ENCODE measurements at regions not wholly inside any gene's neighbourhood (a gene's known extent, or its start where the extent isn't known, plus 50 kb on each side); places are given as distances from the start of the nearest gene placed in this dataset.

- no peaks in the 10 kb centered on the region for H3K9me3 ChIP-seq
- FAIRE-seq (no peak), DNase-seq (no peak), ATAC-seq (peak in 2 of 4 donors; percentile 53 to 60)
- no peak overlapping the region for H3K4me3 ChIP-seq
- no peak for TF ChIP-seq CTCF (IDR thresholded peaks at IDR 0.05)
- H3K36me3 ChIP-seq = no peaks in the 10 kb centered on the region
- intact Hi-C loops (cut with DNase I) = no loop called here
- no peak overlapping the region for H3K27ac ChIP-seq
- no peaks in the 10 kb centered on the region for H3K4me1 ChIP-seq
- no peaks in the 10 kb centered on the region for H3K27me3 ChIP-seq
Observed at GRCh38 chr4:12123707-12124106, 695.0 kb upstream of the HS3ST1 start.

- no peak overlapping the region for H3K27ac ChIP-seq
- ATAC-seq = peak in 2 of 4 donors; percentile 37 to 61
- H3K27me3 ChIP-seq = no peaks in the 10 kb centered on the region
- H3K4me3 ChIP-seq = no peak overlapping the region
- intact Hi-C loops (cut with DNase I) = no loop called here
- no peak for DNase-seq
- no peaks in the 10 kb centered on the region for H3K9me3 ChIP-seq
- no peaks in the 10 kb centered on the region for H3K36me3 ChIP-seq
- no peak for FAIRE-seq
- H3K4me1 ChIP-seq = no peaks in the 10 kb centered on the region
- 49 to 53% methylated on average over 2 of the region's 2 CpGs for whole genome bisulfite sequencing, 2 donors
- TF ChIP-seq CTCF (IDR thresholded peaks at IDR 0.05) = no peak
Observed at GRCh38 chr4:12122316-12122715, 693.6 kb upstream of the HS3ST1 start.

- H3K27ac ChIP-seq = no peak overlapping the region
- no peak for TF ChIP-seq CTCF (IDR thresholded peaks at IDR 0.05)
- WGBS, 2 donors = 34 to 50% methylated on average over 2 of the region's 2 CpGs
- no peak for DNase-seq
- FAIRE-seq = no peak
- no peaks in the 10 kb centered on the region for H3K9me3 ChIP-seq
- no peak for ATAC-seq
- H3K4me3 ChIP-seq = no peak overlapping the region
- intact Hi-C loops (cut with DNase I) = no loop called here
- H3K4me1 ChIP-seq = no peaks in the 10 kb centered on the region
- no peaks in the 10 kb centered on the region for H3K36me3 ChIP-seq
- H3K27me3 ChIP-seq = no peaks in the 10 kb centered on the region
Observed at GRCh38 chr4:12120968-12121367, 692.3 kb upstream of the HS3ST1 start.

GRCh38 chr4:12118651-12119213 lies 690.0 kb upstream of the HS3ST1 start:
- Histone ChIP-seq H3K4me1 (no peaks in the 10 kb centered on the region), H3K27me3 (no peaks in the 10 kb centered on the region), H3K4me3 (no peak overlapping the region), H3K9me3 (no peaks in the 10 kb centered on the region), H3K27ac (peak overlapping the region in 1 of 4 donors; percentile 23), H3K36me3 (no peaks in the 10 kb centered on the region)
- intact Hi-C loops (cut with DNase I) = no loop called here
- 20 to 21% methylated on average over 2 of the region's 2 CpGs for WGBS, 2 donors
- FAIRE-seq (no peak), ATAC-seq (peak in 2 of 4 donors; percentile 73 to 81), DNase-seq (no peak)
- TF ChIP-seq CTCF (IDR thresholded peaks at IDR 0.05) = no peak

- no peaks in the 10 kb centered on the region for H3K4me1 ChIP-seq
- H3K27ac ChIP-seq = no peak overlapping the region
- WGBS, 2 donors = 56 to 91% methylated on average over 3 of the region's 3 CpGs
- no peaks in the 10 kb centered on the region for H3K9me3 ChIP-seq
- intact Hi-C loops (cut with DNase I) = no loop called here
- H3K36me3 ChIP-seq = no peaks in the 10 kb centered on the region
- no peak for FAIRE-seq
- H3K4me3 ChIP-seq = no peak overlapping the region
- peak in 1 of 6 donors; percentile 4 for DNase-seq
- ATAC-seq = no peak
- H3K27me3 ChIP-seq = no peaks in the 10 kb centered on the region
- TF ChIP-seq CTCF (IDR thresholded peaks at IDR 0.05) = no peak
Observed at GRCh38 chr4:12116009-12116552, 687.4 kb upstream of the HS3ST1 start.

All from pancreas (tissue), 10 donors.